HepG2 (cell line): ENCODE measurements at regions not wholly inside any gene's neighbourhood (a gene's known extent, or its start where the extent isn't known, plus 50 kb on each side); places are given as distances from the start of the nearest gene placed in this dataset.

ENCODE experiments used
- ATAC-seq: fragments of 200-7000 bp; cut with Tn5 transposase; 3 replicates; pipeline ENCODE4 v1.9.1; 2020; ENCODE audit warnings: mild to moderate bottlenecking, moderate library complexity
- BruUV-seq: library from RNA; stranded (reverse); fragments of 400-500 nt; replicated peaks from 2 replicates; lab custom pipeline; 2021; lab: Mats Ljungman, UMichigan
- CTCF ChIA-PET: fragments of 300-600 bp; formaldehyde crosslinking; extraction: SDS; loops from one replicate; lab custom pipeline; 2021; ENCODE audit warnings: low total read pairs, inconsistent platforms, low intra/inter-chr PET ratio; lab: Yijun Ruan, JAX
- POLR2A ChIA-PET: fragments of 350-600 bp; sonication (Branson Sonifier 250); formaldehyde crosslinking; loops from one replicate; lab custom pipeline; 2020; ENCODE audit warnings: antibody characterized with exemption, inconsistent platforms; lab: Yijun Ruan, JAX
- DNase-seq: peaks from one replicate; pipeline ENCODE4 v3.0.0-alpha.2; 2015; ENCODE audit warnings: low spot score
- FAIRE-seq: peaks from 3 replicates; lab custom pipeline; 2011; peaks lifted over from hg19 to GRCh38; lab: Jason Lieb, UNC
- H2AFZ ChIP-seq: one replicate; pipeline ENCODE4 v1.6.1; 2011; ENCODE audit warnings: low read length, inconsistent platforms
- H3K27ac ChIP-seq: fragments of 300-600 bp; 3 replicates; pipeline ENCODE4 v1.8.0; 2011; ENCODE audit warnings: mixed run types, mild to moderate bottlenecking, mixed read lengths, low read length, inconsistent platforms; ENCODE audit not compliant: insufficient read depth; ENCODE audit errors: extremely low read length
- H3K27me3 ChIP-seq, 2 experiments: fragments of 200-600 bp in 1 of 2; 2 replicates in 1 of 2; 3 replicates in 1 of 2; pipeline versions ENCODE4 v1.6.0 to v1.8.0; 2011; ENCODE audit warnings: low read length in 2 of 2, mild to moderate bottlenecking in 2 of 2, moderate library complexity in 2 of 2, inconsistent platforms in 1 of 2; ENCODE audit not compliant: insufficient read depth in 2 of 2, control insufficient read depth in 1 of 2
- H3K36me3 ChIP-seq, 2 experiments: fragments of 200-600 bp in 1 of 2; replicated peaks in 1 of 2; 2 replicates in 1 of 2; 3 replicates in 1 of 2; pipeline versions ENCODE4 v1.5.1 to v1.8.0; 2011; ENCODE audit warnings: low read length in 2 of 2, inconsistent platforms in 1 of 2; ENCODE audit not compliant: insufficient read depth in 2 of 2, control insufficient read depth in 1 of 2
- H3K4me1 ChIP-seq: 2 replicates; pipeline ENCODE4 v1.5.1; 2012; ENCODE audit warnings: low read length, inconsistent platforms; ENCODE audit not compliant: insufficient read depth
- H3K4me2 ChIP-seq: 2 replicates; pipeline ENCODE4 v1.6.0; 2011; ENCODE audit warnings: low read depth, low read length, inconsistent platforms
- H3K4me3 ChIP-seq, 3 experiments: fragments of 200-600 bp in 1 of 3; sonication (generic), shearing (Covaris generic) in 1 of 3; replicated peaks in 1 of 3; 2 replicates each; pipeline ENCODE4 v1.5.1; 2011 to 2016; ENCODE audit warnings: low read length in 3 of 3, inconsistent platforms in 2 of 3, low read depth in 2 of 3, mild to moderate bottlenecking in 2 of 3, control low read depth in 1 of 3, mixed read lengths in 1 of 3; ENCODE audit not compliant: insufficient read depth in 1 of 3
- H3K79me2 ChIP-seq: one replicate; pipeline ENCODE4 v1.6.1; 2011; ENCODE audit warnings: low read length, inconsistent platforms; ENCODE audit not compliant: insufficient read depth
- H3K9ac ChIP-seq: 2 replicates; pipeline ENCODE4 v1.6.0; 2011; ENCODE audit warnings: mild to moderate bottlenecking, low read depth, low read length, inconsistent platforms; ENCODE audit not compliant: insufficient read depth
- H3K9me3 ChIP-seq: 2 replicates; pipeline ENCODE4 v1.5.1; 2012; ENCODE audit warnings: mild to moderate bottlenecking, low read length
- H4K20me1 ChIP-seq: 2 replicates; pipeline ENCODE4 v1.6.0; 2011; ENCODE audit warnings: inconsistent platforms, mild to moderate bottlenecking, low read length, moderate library complexity; ENCODE audit not compliant: insufficient read depth
- FLYWCH1 ChIP-seq: sonication (generic); formaldehyde crosslinking; IDR thresholded peaks from 2 replicates; pipeline ENCODE4 v1.8.1; 2023; ENCODE audit warnings: mild to moderate bottlenecking, missing genetic modification reagents
- FOXC1 ChIP-seq: sonication (generic); formaldehyde crosslinking; IDR thresholded peaks from 2 replicates; pipeline ENCODE4 v1.8.0; 2022; ENCODE audit warnings: mild to moderate bottlenecking, missing genetic modification reagents, borderline replicate concordance
- SATB2 ChIP-seq: sonication (generic); formaldehyde crosslinking; IDR thresholded peaks from 2 replicates; pipeline ENCODE4 v1.5.0; 2020; ENCODE audit warnings: missing genetic modification reagents
- TCF7L2 ChIP-seq: IDR thresholded peaks from 2 replicates; pipeline ENCODE4 v1.6.1; 2011; ENCODE audit warnings: mild to moderate bottlenecking, low read depth, low read length, moderate library complexity
- TFAP4 ChIP-seq: sonication (generic); IDR thresholded peaks from 2 replicates; pipeline ENCODE4 v1.6.1; 2016; ENCODE audit warnings: low read depth, borderline replicate concordance
- XRCC5 ChIP-seq: fragments of 200-400 bp; formaldehyde crosslinking; optimal IDR thresholded peaks from 2 replicates; pipeline ENCODE3; 2017; ENCODE audit warnings: mild to moderate bottlenecking, low read length
- ZNF205 ChIP-seq: IDR thresholded peaks from 2 replicates; pipeline ENCODE4 v1.6.1; 2018; ENCODE audit warnings: missing biosample characterization, missing genetic modification reagents
- ZNF329 ChIP-seq: sonication (generic); formaldehyde crosslinking; IDR thresholded peaks from 2 replicates; pipeline ENCODE4 v1.9.0; 2021; ENCODE audit warnings: low read depth, mild to moderate bottlenecking, missing genetic modification reagents
- ZNF660 ChIP-seq: sonication (generic); formaldehyde crosslinking; IDR thresholded peaks from 2 replicates; pipeline ENCODE4 v1.5.1; 2020; ENCODE audit warnings: mild to moderate bottlenecking, low read depth, missing genetic modification reagents, borderline replicate concordance
- ZXDC ChIP-seq: sonication (generic); formaldehyde crosslinking; IDR thresholded peaks from 2 replicates; pipeline ENCODE4 v1.5.0; 2020; ENCODE audit warnings: mild to moderate bottlenecking, missing genetic modification reagents
- WGBS: methylation state at CpG from one replicate; pipeline ENCODE4 v1.1.6; 2017; ENCODE audit warnings: low lambda C conversion rate; 5-methylcytosine and 5-hydroxymethylcytosine counted together
- in situ Hi-C: cut with HindIII; loops from 2 replicates; pipeline ENCODE4 v1.10.0; 2017; ENCODE audit warnings: low pct_unique_long_range_greater_than_20kb; ENCODE audit not compliant: extremely low pct_ligation_motif_present
- intact Hi-C: fragments of 100-400 bp; cut with micrococcal nuclease; formaldehyde crosslinking; loops from one replicate; pipeline ENCODE4 v1.10.0; 2022; ENCODE audit not compliant: unreplicated experiment

GRCh38 chr1:38777464-38777957 is 82.1 kb downstream of the RRAGC start:
- Histone ChIP-seq H4K20me1 (no peaks in the 10 kb centered on the region), H3K9ac (no peak overlapping the region), H3K36me3 (no peaks in the 10 kb centered on the region), H3K27me3 (peaks cover 0 to 19% of the 10 kb centered on the region in 2 experiments; a peak in 3 of 5 replicates), H3K4me1 (no peaks in the 10 kb centered on the region), H3K4me2 (no peak overlapping the region), H3K4me3 (no peak overlapping the region), H3K9me3 (no peaks in the 10 kb centered on the region), H3K27ac (no peak overlapping the region), H3K79me2 (no peaks in the 10 kb centered on the region), H2AFZ (no peak overlapping the region)
- CTCF ChIA-PET, result no interaction called here
- WGBS, result 35% methylated on average over 6 of the region's 6 CpGs
- no peak for TF ChIP-seq ZXDC (CRISPR knock-in tag)
- TF ChIP-seq FOXC1, result no peak
- no peak for TF ChIP-seq SATB2
- TF ChIP-seq ZNF329 (CRISPR knock-in tag), result no peak
- no peak for TF ChIP-seq TFAP4
- TF ChIP-seq XRCC5, result no peak
- no peak for TF ChIP-seq ZNF660 (CRISPR knock-in tag)
- no peak for TF ChIP-seq TCF7L2
- no peak for TF ChIP-seq FLYWCH1 (CRISPR knock-in tag)
- TF ChIP-seq ZNF205, result no peak
- FAIRE-seq (no peak), DNase-seq (no peak), ATAC-seq (no peak)
- POLR2A ChIA-PET, result interaction anchor here (0.7 kb wide), 1 partner anchor 16 kb away, joined by 5 read pairs; no protein-coding TSS in a partner anchor
- intact Hi-C loops, result no loop called here
- no TSS peak for BruUV-seq
- in situ Hi-C loops, result no loop called here
